WTC11 (cell line): ENCODE measurements at regions not wholly inside any gene's neighbourhood (a gene's known extent, or its start where the extent isn't known, plus 50 kb on each side); places are given as distances from the start of the nearest gene placed in this dataset.

Experiments
- CBFB ChIP-seq: sonication (generic); formaldehyde crosslinking; IDR thresholded peaks from 2 replicates; pipeline ENCODE4 v1.8.1; 2022; ENCODE audit warnings: mild to moderate bottlenecking, low read depth, missing genetic modification reagents
- ESRRA ChIP-seq: sonication (generic); formaldehyde crosslinking; IDR thresholded peaks from 2 replicates; pipeline ENCODE4 v1.8.1; 2022; ENCODE audit warnings: mild to moderate bottlenecking, missing genetic modification reagents, borderline replicate concordance
- GTF2I ChIP-seq: fragments of 250-450 bp; sonication (Bioruptor Pico); conservative IDR thresholded peaks from 2 replicates; pipeline ENCODE4 v1.4.0; 2021; ENCODE audit warnings: mild to moderate bottlenecking
- IRF1 ChIP-seq: sonication (generic); formaldehyde crosslinking; IDR thresholded peaks from 2 replicates; pipeline ENCODE4 v1.8.0; 2023; ENCODE audit warnings: missing genetic modification reagents
- IRF2 ChIP-seq: sonication (generic); formaldehyde crosslinking; IDR thresholded peaks from 2 replicates; pipeline ENCODE4 v1.8.0; 2022; ENCODE audit warnings: low read depth, missing genetic modification reagents, borderline replicate concordance
- USF2 ChIP-seq: sonication (generic); formaldehyde crosslinking; IDR thresholded peaks from 2 replicates; pipeline ENCODE4 v1.8.1; 2023; ENCODE audit warnings: mild to moderate bottlenecking, missing genetic modification reagents, moderate library complexity
- TF ChIP-seq, protein P1 (sequence below): fragments of 200-600 bp; IDR thresholded peaks from 2 replicates; pipeline ENCODE4 v1.8.0; 2022; ENCODE audit warnings: antibody characterized with exemption
- TF ChIP-seq, protein P2 (sequence below): sonication (generic); formaldehyde crosslinking; IDR thresholded peaks from 2 replicates; pipeline ENCODE4 v1.8.0; 2022; ENCODE audit warnings: mild to moderate bottlenecking, missing genetic modification reagents
- TF ChIP-seq, protein P3 (sequence below): sonication (generic); formaldehyde crosslinking; conservative IDR thresholded peaks from 2 replicates; pipeline ENCODE4 v1.8.1; 2022; ENCODE audit warnings: mild to moderate bottlenecking, missing genetic modification reagents

DNA sequence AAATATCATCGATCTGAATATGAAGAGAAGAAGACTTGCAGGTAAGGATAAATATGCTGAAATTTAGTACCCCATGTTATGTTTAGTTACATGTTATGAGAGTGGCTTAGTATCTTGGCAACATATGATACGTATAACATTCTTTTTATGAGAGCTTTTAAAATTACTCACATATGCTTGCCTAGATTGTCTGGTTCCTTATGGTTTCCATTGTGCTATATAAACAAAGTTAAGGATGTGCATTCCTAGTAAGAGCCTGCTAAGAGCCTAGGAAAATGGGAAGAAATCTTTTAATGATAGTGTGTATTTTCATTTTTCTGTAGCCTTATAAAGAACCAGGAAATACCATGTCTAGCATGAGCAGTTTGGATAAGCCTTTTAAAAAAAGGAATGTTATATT lies 112.0 kb upstream of the KCNN2 start:
- TF ChIP-seq, protein P1, sequence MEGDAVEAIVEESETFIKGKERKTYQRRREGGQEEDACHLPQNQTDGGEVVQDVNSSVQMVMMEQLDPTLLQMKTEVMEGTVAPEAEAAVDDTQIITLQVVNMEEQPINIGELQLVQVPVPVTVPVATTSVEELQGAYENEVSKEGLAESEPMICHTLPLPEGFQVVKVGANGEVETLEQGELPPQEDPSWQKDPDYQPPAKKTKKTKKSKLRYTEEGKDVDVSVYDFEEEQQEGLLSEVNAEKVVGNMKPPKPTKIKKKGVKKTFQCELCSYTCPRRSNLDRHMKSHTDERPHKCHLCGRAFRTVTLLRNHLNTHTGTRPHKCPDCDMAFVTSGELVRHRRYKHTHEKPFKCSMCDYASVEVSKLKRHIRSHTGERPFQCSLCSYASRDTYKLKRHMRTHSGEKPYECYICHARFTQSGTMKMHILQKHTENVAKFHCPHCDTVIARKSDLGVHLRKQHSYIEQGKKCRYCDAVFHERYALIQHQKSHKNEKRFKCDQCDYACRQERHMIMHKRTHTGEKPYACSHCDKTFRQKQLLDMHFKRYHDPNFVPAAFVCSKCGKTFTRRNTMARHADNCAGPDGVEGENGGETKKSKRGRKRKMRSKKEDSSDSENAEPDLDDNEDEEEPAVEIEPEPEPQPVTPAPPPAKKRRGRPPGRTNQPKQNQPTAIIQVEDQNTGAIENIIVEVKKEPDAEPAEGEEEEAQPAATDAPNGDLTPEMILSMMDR, result no peak
- TF ChIP-seq IRF1 (CRISPR knock-in tag) (no peak), USF2 (CRISPR knock-in tag) (no peak), ESRRA (CRISPR knock-in tag) (no peak), CBFB (CRISPR knock-in tag) (no peak), GTF2I (CRISPR knock-in tag) (no peak), IRF2 (CRISPR knock-in tag) (no peak)
- TF ChIP-seq, protein P2, sequence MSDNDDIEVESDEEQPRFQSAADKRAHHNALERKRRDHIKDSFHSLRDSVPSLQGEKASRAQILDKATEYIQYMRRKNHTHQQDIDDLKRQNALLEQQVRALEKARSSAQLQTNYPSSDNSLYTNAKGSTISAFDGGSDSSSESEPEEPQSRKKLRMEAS (CRISPR knock-in tag), result no peak
- TF ChIP-seq, protein P3, sequence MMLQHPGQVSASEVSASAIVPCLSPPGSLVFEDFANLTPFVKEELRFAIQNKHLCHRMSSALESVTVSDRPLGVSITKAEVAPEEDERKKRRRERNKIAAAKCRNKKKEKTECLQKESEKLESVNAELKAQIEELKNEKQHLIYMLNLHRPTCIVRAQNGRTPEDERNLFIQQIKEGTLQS (CRISPR knock-in tag), result no peak
